Stimulated activated naive B cell treated with anti-CD40 and anti-IgM and Interleukin-4, amounts not matched to agents 10 μg/mL and 1 μg/mL and 100 μg/mL, for 72 hours (primary cell): ENCODE measurements at regions not wholly inside any gene's neighbourhood (a gene's known extent, or its start where the extent isn't known, plus 50 kb on each side); places are given as distances from the start of the nearest gene placed in this dataset.
"Not testable (repeated sequence)": the region's sequence is repeated elsewhere in the genome, so short reads cannot be mapped to it uniquely, and the experiment has no call there.

ENCODE experiments used
- ATAC-seq, 2 donors: fragments of 150-1000 bp; cut with Tn5 transposase; replicated peaks; 2 replicates each; pipeline ENCODE4 v1.10.0; 2021; ENCODE audit warnings: moderate library complexity in 1 of 2
- DNase-seq: peaks from one replicate; pipeline ENCODE4 v3.0.0; 2021
- H3K27ac Mint-ChIP-seq: one replicate; pipeline ENCODE4 v1.8.0; 2022; ENCODE audit warnings: mild to moderate bottlenecking, mixed read lengths
- H3K27me3 Mint-ChIP-seq, 2 donors: one replicate each; pipeline ENCODE4 v1.8.0; 2022; ENCODE audit warnings: mixed read lengths in 2 of 2
- H3K36me3 Mint-ChIP-seq, 2 donors: one replicate each; pipeline ENCODE4 v1.8.0; 2022; ENCODE audit warnings: mixed read lengths in 2 of 2, mild to moderate bottlenecking in 1 of 2
- H3K4me1 Mint-ChIP-seq, 2 donors: one replicate each; pipeline ENCODE4 v1.8.0; 2022; ENCODE audit warnings: mixed read lengths in 2 of 2, mild to moderate bottlenecking in 1 of 2
- H3K4me3 Mint-ChIP-seq, 2 donors: one replicate each; pipeline ENCODE4 v1.8.0; 2022; ENCODE audit warnings: mild to moderate bottlenecking in 2 of 2, mixed read lengths in 2 of 2, moderate library complexity in 1 of 2
- H3K9me3 Mint-ChIP-seq, 2 donors: one replicate each; pipeline ENCODE4 v1.8.0; 2022; ENCODE audit warnings: mixed read lengths in 2 of 2, mild to moderate bottlenecking in 1 of 2

GRCh38 chr4:100933628-100934027 lies 413.7 kb downstream of the PPP3CA start:
- H3K36me3 Mint-ChIP-seq = no peaks in the 10 kb centered on the region
- peaks cover under 1 to 12% of the 10 kb centered on the region in 2 donors for H3K4me1 Mint-ChIP-seq
- ATAC-seq (no peak), DNase-seq (no peak)
- H3K4me3 Mint-ChIP-seq = no peak overlapping the region
- no peaks in the 10 kb centered on the region for H3K27me3 Mint-ChIP-seq
- H3K27ac Mint-ChIP-seq = no peak overlapping the region
- no peaks in the 10 kb centered on the region for H3K9me3 Mint-ChIP-seq

GRCh38 chr4:100929758-100930157 lies 411.9 kb upstream of the EMCN start:
- no peak for DNase-seq
- H3K36me3 Mint-ChIP-seq = no peaks in the 10 kb centered on the region
- peaks cover 0 to 9% of the 10 kb centered on the region in 2 donors for H3K4me1 Mint-ChIP-seq
- no peaks in the 10 kb centered on the region for H3K9me3 Mint-ChIP-seq
- H3K27me3 Mint-ChIP-seq = no peaks in the 10 kb centered on the region
- no peak for ATAC-seq
- H3K27ac Mint-ChIP-seq = no peak overlapping the region
- H3K4me3 Mint-ChIP-seq = no peak overlapping the region

- H3K27ac Mint-ChIP-seq = no peak overlapping the region
- H3K4me3 Mint-ChIP-seq = no peak overlapping the region
- no peaks in the 10 kb centered on the region for H3K9me3 Mint-ChIP-seq
- ATAC-seq (no peak), DNase-seq (no peak)
- H3K36me3 Mint-ChIP-seq = no peaks in the 10 kb centered on the region
- H3K27me3 Mint-ChIP-seq = no peaks in the 10 kb centered on the region
- H3K4me1 Mint-ChIP-seq = peaks cover 0 to 9% of the 10 kb centered on the region in 2 donors
These were observed 411.3 kb upstream of the EMCN start for GRCh38 chr4:100929135-100929534.

GRCh38 chr4:100926039-100926717 lies 408.4 kb upstream of the EMCN start:
- no peak overlapping the region for H3K27ac Mint-ChIP-seq
- H3K9me3 Mint-ChIP-seq = peaks cover 2 to 4% of the 10 kb centered on the region in 2 donors
- no peaks in the 10 kb centered on the region for H3K36me3 Mint-ChIP-seq
- no peaks in the 10 kb centered on the region for H3K4me1 Mint-ChIP-seq
- no peak for DNase-seq
- H3K27me3 Mint-ChIP-seq = no peaks in the 10 kb centered on the region
- no peak for ATAC-seq
- no peak overlapping the region for H3K4me3 Mint-ChIP-seq

GRCh38 chr4:100913685-100914084 lies 395.9 kb upstream of the EMCN start:
- no peak overlapping the region for H3K4me3 Mint-ChIP-seq
- H3K9me3 Mint-ChIP-seq = peaks cover 0 to 4% of the 10 kb centered on the region in 2 donors
- H3K27ac Mint-ChIP-seq = no peak overlapping the region
- ATAC-seq = no peak
- no peaks in the 10 kb centered on the region for H3K36me3 Mint-ChIP-seq
- DNase-seq = no peak
- H3K27me3 Mint-ChIP-seq = peaks cover 0 to 5% of the 10 kb centered on the region in 2 donors
- H3K4me1 Mint-ChIP-seq = no peaks in the 10 kb centered on the region

- ATAC-seq (no peak), DNase-seq (no peak)
- no peaks in the 10 kb centered on the region for H3K27me3 Mint-ChIP-seq
- no peak overlapping the region for H3K4me3 Mint-ChIP-seq
- no peak overlapping the region for H3K27ac Mint-ChIP-seq
- no peaks in the 10 kb centered on the region for H3K9me3 Mint-ChIP-seq
- H3K4me1 Mint-ChIP-seq = no peaks in the 10 kb centered on the region
- H3K36me3 Mint-ChIP-seq = no peaks in the 10 kb centered on the region
These were observed 390.7 kb upstream of the EMCN start for GRCh38 chr4:100908540-100908939.

- DNase-seq (no peak), ATAC-seq (no peak)
- no peaks in the 10 kb centered on the region for H3K36me3 Mint-ChIP-seq
- no peak overlapping the region for H3K4me3 Mint-ChIP-seq
- H3K27me3 Mint-ChIP-seq = no peaks in the 10 kb centered on the region
- no peaks in the 10 kb centered on the region for H3K4me1 Mint-ChIP-seq
- no peaks in the 10 kb centered on the region for H3K9me3 Mint-ChIP-seq
- no peak overlapping the region for H3K27ac Mint-ChIP-seq
These were observed 389.9 kb upstream of the EMCN start for GRCh38 chr4:100907465-100908454.

GRCh38 chr4:100906973-100907372 lies 389.2 kb upstream of the EMCN start:
- Mint-ChIP-seq H3K27ac (no peak overlapping the region), H3K9me3 (no peaks in the 10 kb centered on the region), H3K4me1 (no peaks in the 10 kb centered on the region), H3K36me3 (no peaks in the 10 kb centered on the region), H3K27me3 (no peaks in the 10 kb centered on the region), H3K4me3 (no peak overlapping the region)
- no peak for ATAC-seq
- DNase-seq = no peak

- H3K4me1 Mint-ChIP-seq, H3K27me3 Mint-ChIP-seq, H3K9me3 Mint-ChIP-seq, H3K36me3 Mint-ChIP-seq, DNase-seq, ATAC-seq, H3K27ac Mint-ChIP-seq, H3K4me3 Mint-ChIP-seq: not testable (repeated sequence)
These were observed 383.1 kb upstream of the EMCN start for GRCh38 chr4:100900945-100901344.

GRCh38 chr4:100900134-100900533 lies 382.3 kb upstream of the EMCN start:
- Mint-ChIP-seq H3K27me3 (peaks cover 4 to 8% of the 10 kb centered on the region in 2 donors), H3K4me3 (no peak overlapping the region), H3K27ac (no peak overlapping the region), H3K36me3 (no peaks in the 10 kb centered on the region), H3K9me3 (no peaks in the 10 kb centered on the region), H3K4me1 (peaks cover 4 to 11% of the 10 kb centered on the region in 2 donors)
- DNase-seq = no peak
- no peak for ATAC-seq

GRCh38 chr4:100898844-100899243 lies 381.0 kb upstream of the EMCN start:
- H3K9me3 Mint-ChIP-seq = no peaks in the 10 kb centered on the region
- H3K36me3 Mint-ChIP-seq = no peaks in the 10 kb centered on the region
- DNase-seq (no peak), ATAC-seq (no peak)
- H3K27me3 Mint-ChIP-seq = peaks cover 4 to 8% of the 10 kb centered on the region in 2 donors
- H3K4me1 Mint-ChIP-seq = peaks cover 4 to 15% of the 10 kb centered on the region in 2 donors
- H3K27ac Mint-ChIP-seq = no peak overlapping the region
- H3K4me3 Mint-ChIP-seq = no peak overlapping the region

- Mint-ChIP-seq H3K27ac (peak overlapping the region; percentile 81), H3K4me3 (peak overlapping the region; percentile 74 to 81), H3K9me3 (peaks cover under 1 to 1% of the 10 kb centered on the region in 2 donors), H3K27me3 (no peaks in the 10 kb centered on the region), H3K36me3 (no peaks in the 10 kb centered on the region), H3K4me1 (peaks cover 4 to 15% of the 10 kb centered on the region in 2 donors)
- ATAC-seq = peak; percentile 66 to 71
- no peak for DNase-seq
These were observed 377.9 kb upstream of the EMCN start for GRCh38 chr4:100895556-100896197.

- no peaks in the 10 kb centered on the region for H3K36me3 Mint-ChIP-seq
- H3K9me3 Mint-ChIP-seq = peaks cover 1 to 4% of the 10 kb centered on the region in 2 donors
- ATAC-seq (no peak), DNase-seq (no peak)
- H3K4me3 Mint-ChIP-seq = no peak overlapping the region
- H3K27ac Mint-ChIP-seq = peak overlapping the region; percentile 44
- H3K4me1 Mint-ChIP-seq = peaks cover 4 to 15% of the 10 kb centered on the region in 2 donors
- no peaks in the 10 kb centered on the region for H3K27me3 Mint-ChIP-seq
These were observed 376.6 kb upstream of the EMCN start for GRCh38 chr4:100894339-100894870.

GRCh38 chr4:100891808-100892207 lies 374.0 kb upstream of the EMCN start:
- Mint-ChIP-seq H3K27ac (no peak overlapping the region), H3K4me1 (peaks cover 4 to 15% of the 10 kb centered on the region in 2 donors), H3K4me3 (no peak overlapping the region), H3K9me3 (peaks cover 5 to 13% of the 10 kb centered on the region in 2 donors), H3K36me3 (peaks cover 2 to 4% of the 10 kb centered on the region in 2 donors), H3K27me3 (no peaks in the 10 kb centered on the region)
- DNase-seq = no peak
- ATAC-seq = no peak
